Hematopoietic multipotent progenitor cell treated with erythropoietin and hydrocortisone succinate and interleukin-3 and kit ligand, for 8 days (in vitro differentiated cells): ENCODE measurements at regions not wholly inside any gene's neighbourhood (a gene's known extent, or its start where the extent isn't known, plus 50 kb on each side); places are given as distances from the start of the nearest gene placed in this dataset.

Source experiments
- DNase-seq: peaks from one replicate; pipeline ENCODE4 v3.0.0-alpha.2; 2015

DNA sequence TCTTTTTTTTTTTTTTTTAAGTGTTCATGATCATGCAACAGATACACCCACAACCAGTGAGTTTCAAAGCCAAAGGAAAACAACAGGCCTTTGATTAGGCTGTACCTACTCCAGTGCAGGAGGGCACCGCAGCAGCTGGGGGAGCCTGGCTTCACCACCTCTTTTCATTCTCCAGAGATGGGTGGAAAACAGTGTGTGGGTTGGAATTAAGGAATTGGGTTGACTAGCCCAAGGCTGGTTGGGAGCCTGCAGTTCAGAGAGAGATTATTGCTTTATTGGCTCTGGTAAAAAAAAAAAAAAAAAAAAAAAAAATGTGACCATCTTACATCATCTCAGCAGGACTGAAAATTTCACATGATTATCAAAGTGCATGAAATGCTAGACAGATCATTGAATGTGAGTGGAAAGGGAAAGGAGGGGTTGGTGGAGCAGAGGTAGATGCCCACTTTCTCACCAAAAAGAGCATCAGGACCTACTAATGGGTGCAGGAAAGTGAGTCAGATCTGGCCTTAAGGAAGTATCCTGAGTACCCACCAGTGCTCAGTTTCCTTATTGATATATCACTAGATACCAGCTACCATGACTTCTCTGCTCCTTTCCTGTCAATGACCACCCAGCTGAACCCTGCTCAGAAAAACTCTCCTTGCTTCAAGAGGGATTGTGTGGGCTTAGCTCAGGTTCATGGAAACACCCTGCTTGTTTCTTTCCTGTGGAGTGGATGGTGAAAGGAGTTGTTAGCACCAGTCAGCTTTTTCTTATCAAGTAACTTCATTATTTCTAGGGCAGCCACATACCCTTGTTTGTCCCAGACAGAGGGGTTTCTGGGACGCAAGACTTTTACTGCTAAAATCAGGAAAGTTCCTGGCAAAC lies 54.8 kb upstream of the DYRK2 start:
- DNase-seq, result no peak

DNA sequence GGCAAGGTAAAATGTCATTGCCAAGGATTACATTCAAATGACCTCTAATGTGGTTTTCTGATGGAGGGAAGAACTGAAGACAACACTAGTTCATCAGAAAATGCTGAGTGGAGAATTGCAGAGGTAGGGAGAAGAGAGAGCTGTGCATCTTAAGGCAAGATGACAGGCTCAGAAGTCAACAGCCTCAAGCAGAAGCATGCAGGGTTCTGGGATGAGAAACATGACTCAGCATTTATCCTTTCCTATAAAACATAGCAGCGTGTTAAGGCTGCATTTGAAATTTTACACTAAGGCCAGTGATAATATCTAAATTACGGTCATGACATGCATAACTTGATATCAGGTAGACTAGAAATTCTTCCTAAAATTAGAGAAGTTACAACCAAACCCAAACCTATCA lies 53.7 kb upstream of the DYRK2 start:
- no peak for DNase-seq

DNA sequence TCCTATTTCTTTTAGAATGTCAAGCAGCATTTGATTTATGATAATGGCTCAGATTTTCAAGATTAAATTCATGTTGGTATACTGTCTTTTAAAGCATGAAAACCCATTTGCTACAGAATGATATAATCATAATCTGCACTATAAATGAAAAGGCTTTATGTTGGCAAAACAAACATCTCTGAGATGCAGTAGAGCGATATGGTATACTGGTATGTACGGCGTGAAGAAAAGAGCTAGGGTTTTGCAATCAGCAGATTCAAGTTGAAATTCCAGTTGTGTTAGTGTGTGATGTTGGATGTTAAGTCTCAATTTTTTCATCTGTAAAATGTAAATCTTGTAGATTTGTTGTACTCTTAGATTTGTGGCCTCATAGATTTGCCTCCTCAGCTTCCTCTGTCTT lies 53.2 kb upstream of the DYRK2 start:
- no peak for DNase-seq

DNA sequence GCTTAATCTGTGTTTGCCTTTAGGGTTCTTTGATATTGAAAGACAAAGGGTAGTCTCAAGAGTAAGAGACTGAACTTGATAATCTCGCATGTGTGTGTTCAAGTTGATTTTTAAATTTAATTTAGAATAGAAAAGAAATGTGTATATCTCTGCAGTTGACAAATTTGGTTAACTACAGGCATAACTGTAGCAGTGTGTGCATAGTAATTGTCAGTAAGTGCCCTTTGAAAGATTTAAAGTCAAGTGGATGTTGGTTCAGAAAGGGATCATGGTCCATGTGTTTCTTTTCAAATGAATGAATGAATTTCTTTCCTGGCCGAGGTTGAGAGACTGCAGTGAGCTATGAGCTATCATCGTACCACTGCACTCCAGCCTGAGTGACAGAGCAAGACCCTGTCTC lies 49.9 kb upstream of the DYRK2 start:
- DNase-seq, result no peak
